NCI-H345 treated with DMSO at 0.1 percent for 48 hours (cell line): ENCODE measurements at regions not wholly inside any gene's neighbourhood (a gene's known extent, or its start where the extent isn't known, plus 50 kb on each side); places are given as distances from the start of the nearest gene placed in this dataset.

Source experiments
- DNase-seq: peaks from one replicate; lab custom pipeline; 2025; ENCODE audit not compliant: unreplicated experiment; lab: John Stamatoyannopoulos, UW

DNA sequence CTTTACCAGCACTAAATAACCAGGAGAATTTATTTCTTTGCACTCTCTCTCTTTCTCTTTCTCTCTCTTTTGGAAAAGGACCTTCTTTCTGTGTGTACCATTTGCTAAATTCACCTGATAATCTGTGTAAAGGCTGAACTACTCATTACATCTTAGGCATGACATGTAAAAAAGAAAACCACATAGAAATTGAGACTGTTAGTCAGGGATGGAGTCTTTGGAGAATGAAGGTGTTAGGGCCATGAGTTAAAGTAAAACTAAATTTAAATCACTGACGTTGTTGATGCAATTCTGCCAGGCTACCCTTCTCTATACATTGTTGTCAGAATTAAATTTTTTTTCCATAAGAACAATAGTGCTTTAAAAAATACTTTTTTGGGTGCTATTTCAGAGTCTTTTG, 263.3 kb downstream of the PTEN start:
- no peak for DNase-seq

DNA sequence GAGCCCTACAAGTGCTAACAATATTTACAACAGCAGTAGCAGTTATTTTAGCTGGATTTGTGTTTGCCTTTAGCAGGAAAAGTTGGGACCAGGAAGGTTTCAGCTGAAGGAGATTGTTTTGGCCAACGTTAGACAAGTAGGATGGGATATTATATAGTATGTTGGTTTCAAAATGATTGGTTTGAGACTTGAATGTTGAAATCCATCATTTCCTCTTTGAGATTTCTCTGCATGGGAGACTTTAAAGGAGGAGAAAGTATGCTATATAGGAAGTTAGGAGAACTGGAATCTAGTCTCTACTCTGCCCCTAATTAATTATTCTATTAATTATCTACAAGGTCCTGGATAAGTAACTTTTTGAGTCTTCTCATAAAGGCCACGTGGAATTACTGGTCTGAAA, 263.8 kb downstream of the PTEN start:
- DNase-seq = no peak

DNA sequence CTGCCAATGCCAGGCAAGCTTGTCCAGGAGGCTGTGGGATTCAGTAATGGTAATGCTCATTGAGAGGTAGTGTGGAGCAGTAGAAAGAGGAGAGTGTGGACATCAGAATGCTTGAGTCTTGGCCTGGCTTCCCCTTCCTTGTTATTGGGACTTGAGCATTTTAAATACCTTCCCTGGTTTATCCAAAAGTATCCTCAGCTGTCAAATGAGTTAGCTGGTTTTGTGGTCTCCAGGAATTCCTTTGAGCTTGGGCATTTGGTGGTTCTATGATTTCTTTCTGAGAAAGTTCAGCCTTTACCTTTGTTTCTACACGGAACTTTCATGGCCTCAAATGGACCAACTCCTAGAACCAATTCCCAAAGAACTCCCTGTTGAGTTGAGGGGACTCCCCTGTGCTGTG, 264.3 kb downstream of the PTEN start:
- no peak for DNase-seq

DNA sequence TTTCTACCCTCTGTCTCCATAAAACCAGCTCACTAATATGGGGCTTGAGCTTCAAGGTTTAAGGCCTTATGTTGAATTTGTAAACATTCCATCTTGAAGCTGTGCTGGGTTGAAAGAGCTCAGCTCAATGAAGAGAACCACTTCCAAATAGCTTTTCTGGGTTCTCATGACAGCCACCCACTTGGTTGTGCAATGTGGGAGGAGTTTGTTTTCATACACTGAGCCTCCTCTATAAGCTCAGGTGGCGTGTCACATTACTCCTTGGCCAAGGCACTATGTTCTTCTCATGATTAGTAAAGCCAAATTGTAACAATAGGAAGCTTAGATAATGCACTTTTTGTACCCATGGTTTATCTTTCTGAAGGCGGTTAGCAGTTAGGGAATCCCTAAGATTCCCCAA, 265.6 kb downstream of the PTEN start:
- DNase-seq = no peak

DNA sequence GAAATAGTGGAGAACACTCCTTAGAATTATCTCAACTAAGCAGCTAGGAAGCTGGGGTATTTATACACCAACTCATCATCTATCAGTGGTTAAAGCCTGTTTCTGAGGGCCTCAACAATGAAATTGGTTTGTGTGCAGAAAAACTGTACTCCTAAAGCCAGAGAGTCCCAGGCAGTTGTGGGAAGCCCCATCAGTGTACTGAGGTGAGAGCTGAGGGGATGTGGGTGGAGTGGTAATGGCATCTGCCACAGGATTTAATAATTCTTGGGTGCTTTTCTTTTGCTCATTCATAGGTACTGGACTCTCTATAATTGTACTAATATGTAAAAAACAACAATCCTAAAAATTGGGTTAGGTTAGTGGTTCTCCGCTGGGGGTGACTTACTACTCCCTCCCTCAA, 267.5 kb downstream of the PTEN start:
- DNase-seq = no peak

DNA sequence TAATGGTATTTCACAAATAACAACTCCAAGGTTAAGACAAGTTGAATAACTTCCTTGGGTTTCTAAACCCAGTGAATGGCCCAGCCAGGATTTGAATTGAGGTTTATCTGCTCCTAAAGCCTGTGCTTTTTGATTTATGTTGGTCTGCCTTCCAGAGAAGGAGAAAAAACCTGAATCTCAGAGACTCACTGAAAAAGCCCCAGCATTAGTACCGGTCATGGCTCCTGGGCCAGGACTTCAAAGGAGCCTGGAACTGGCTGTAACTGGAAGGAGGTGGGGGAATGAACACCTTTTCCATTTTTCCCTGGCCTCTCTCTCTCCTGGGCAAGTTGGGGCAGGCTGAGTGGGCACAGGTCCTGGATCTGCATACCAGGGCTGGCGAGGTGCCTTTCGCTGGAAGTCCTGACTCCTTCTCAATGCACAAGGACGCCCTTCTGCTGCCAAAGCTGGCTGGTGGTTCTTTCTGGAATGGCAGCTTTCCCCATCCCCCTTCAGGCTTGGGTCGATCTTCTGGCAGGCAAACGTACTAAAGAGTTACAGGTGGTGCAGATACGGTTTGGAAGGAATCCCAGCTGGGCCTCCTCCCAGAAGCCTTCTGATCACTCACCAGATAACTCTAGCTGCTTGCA, 268.2 kb downstream of the PTEN start:
- no peak for DNase-seq

DNA sequence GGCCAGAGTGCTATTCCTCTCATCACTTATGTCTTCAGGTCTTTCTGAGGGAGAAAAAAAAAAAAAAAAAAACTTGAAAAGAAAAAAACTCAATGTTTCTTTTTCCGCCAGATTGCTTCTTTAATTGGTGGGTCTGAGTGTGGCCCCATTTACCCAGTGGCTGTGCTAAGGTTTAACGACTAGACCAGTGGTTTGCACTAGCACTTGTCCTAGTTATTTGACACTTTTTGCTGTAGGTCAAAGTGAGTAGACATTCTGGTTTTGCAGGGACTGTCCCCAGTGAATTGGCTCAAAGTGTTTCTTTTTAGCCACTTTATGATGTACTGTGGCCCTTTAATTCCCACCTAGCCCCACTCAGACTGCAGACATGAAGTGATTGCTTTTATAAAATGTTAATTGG, 273.3 kb downstream of the PTEN start:
- no peak for DNase-seq

DNA sequence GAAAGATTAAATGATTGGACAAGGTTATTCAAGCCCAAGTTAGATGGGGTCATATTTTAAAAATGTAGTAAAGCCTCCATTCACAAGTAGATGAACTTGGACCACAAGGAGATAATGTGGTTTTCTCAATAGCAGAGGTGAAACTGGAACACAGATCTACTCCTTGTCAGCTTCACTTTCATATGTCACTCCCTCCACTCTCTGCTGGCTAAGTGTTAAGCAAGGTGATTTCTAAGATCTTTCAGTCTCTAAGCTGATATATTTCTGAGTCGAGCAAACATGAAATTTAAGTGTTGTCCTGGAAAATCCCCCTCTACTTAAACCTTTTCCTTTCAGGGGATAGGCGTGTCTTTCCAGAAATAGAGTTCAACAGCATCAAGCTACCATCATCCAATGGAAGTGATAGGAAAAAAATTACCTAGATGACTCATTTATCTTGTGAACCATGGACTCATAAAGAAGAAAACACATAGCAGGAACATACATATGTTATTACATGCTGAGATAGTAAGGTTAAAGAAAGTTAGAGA, 275.0 kb downstream of the PTEN start:
- DNase-seq = no peak

DNA sequence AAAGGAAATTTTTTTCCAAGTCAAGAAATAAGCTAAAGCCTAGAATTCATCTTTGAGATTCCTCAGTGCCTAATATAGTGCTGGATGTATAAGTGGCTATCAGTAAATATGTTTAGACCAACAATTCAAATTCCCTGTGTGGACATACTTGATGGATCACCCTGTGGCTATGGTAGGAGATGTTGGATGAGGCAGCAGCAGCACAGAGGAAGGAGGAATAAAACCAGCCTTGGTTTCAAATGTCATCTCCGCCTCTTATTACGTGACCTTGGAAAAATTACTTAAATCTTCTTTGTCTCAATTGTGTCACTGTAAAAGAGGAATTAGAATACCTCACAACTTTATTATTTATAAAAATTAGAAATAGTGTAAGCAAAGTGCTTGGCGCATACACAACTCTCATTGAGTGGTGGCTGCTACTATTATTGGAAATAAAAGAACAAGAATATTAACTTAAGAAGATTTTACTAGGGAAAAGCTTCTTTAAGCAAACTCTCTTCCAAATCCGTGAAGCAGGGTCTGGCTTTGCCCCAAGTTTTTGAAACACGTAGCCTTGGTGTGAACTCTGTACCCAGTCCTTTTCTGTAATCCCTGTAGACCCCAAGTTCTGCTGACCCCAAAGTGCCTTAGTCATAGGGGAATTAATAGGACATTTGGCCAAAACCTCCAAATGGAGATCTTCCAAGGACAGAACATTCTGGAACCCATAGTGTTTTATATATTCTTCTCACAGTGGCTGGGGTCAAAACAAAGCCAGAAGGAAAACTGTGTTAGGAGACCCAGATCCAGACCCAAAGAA, 283.8 kb downstream of the PTEN start:
- no peak for DNase-seq

DNA sequence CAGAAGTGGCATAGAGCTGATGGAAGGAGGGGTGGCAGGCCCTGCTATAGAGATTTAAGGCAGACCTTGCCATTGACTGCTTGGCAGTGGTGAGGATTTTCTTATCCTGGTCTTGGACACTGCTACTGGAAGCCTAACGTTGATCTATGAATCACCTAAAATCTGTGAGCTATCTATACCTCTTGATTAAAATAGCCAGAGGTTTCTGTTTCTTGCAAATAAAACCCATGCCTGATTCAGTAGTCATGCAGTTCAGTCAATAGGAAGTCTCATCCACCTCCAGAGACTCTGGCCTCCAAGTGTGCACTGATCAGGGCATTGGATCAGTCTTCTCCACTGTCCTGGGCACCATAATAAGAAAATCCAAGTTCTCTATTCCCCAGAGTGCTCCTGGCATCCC, 286.5 kb downstream of the PTEN start:
- DNase-seq = no peak

DNA sequence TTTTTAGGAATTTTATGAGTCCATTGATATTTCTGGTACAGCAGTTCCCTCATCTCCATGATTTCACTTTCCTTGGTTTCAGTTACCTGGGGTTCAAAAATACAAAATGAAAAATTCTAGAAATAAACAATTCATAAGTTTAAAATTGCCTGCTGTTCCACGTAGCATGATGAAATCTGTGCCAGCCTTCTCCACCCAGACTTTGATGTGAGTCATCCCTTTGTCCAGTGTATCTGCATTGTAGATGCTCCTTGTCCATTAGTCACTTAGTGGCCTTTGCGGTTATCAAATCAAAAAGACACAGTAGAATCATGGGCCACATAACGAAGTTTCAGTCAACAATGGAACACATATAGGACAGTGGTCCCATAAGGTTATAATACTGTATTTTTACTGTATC, 286.9 kb downstream of the PTEN start:
- no peak for DNase-seq

DNA sequence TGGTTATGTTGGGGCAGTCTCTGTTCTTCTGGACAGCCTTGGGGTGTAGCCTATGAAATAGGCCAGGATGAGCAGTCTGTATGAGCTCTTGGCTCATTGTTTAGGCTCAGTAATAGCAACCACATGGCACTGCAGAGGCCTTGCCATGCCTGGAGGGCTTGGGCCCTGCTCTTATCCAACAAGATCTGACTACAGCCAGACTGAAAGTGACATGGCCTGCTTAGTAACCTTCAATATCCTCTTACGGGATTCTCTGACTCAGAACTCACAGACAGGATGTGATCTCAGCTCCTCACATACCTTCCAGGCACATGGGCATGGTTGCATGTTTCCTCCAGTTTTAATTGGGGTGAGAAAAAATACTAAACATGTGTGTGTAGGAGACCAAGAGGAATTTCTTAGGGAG, 289.3 kb downstream of the PTEN start:
- DNase-seq = no peak

DNA sequence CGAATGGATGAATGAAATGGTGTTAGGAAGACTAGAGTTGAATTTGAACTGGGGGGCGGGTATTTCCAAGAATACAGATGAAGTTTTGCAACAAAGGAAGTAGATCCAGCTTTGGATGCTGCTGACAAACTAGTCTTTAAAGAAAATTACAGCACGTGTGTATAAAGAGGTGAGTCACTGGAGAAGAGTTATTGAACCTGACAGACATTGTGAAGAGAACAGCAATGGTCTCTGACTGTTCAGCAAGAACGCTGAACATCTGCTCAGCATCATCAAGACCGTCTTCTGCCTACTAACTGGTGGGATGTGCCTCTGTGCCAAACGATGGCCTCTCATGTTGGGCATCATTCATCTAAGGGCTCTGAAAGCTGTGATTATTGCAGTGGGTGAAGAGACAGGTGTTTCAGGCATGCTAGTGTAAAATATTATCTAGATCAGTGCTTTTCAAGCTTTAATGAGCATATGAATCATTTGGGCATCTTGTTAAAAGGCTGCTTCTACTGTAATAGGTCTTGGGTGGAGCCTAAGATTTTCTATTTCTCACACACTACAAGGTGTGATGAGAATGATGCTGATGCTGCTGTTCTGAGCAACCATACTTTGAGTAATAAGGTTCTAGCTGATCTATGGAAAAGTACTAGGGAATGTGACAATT, 291.3 kb downstream of the PTEN start:
- no peak for DNase-seq

DNA sequence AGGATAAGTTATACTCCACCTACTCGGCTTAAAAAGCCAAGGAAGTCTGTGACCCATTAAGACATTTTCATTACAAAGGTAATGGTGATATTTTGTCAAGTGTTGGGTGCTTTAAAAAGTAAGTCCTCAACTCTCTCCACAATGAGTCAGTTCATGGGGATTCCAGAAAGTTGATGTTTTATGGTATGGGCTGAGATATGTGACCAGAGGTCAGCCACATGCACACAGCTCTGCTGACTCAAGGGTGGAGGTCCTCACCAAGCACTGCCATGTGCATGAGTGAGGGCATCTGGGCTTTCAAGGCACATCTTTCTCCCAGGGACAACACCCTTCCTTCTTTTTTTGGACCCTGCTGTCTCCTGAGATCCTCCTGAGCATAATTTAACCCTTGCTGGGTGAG, 292.9 kb downstream of the PTEN start:
- DNase-seq = no peak

DNA sequence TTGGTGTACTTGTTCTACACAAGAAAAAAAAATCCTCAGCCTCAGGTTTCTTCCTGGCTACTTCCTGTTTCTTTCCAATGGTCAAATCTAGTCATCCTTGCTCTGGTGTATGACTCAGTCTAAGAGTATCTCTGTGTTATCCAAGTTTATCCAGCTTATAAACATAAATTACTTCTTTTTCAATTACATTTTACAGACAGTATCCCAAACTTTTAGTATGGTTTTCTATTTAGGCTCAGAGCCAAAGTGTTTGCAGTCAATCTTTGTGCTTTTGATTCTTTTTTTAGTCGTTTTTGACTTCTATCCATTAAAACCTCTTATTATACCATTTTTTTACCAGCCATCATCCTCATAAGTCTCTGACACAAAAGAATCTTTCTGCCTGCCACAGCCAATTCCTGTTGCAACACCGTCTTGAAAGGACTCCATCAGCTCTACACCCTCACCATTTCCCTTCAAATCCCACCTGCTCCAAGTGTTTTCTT, 294.6 kb downstream of the PTEN start:
- DNase-seq = no peak

DNA sequence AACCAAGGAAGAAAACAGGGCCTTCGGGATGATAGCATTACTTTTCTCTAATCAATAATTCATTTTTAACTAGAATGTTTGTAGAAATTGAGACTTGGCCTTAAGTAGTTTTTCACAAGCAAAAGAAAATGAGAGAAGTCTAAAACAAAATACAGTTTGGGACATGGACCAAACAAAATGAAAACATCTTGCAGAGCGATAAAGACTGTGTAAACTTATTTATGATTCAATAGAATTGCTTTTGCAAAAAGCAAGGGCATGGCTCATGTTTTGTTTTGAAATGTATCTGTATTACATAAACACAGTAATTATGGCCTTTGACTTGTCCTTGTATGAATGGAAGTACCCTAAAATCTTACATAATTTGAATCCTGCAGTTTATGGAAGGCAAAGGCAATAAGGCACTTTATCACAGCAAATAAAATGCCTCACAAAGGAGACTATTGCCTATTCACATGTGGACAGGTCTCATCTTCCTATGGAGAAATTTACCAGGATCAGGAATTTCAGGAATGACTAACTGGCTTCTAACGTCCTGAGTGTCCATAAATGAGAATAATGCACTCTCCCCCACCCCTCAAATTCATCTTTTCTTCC, 295.2 kb downstream of the PTEN start:
- DNase-seq = no peak

DNA sequence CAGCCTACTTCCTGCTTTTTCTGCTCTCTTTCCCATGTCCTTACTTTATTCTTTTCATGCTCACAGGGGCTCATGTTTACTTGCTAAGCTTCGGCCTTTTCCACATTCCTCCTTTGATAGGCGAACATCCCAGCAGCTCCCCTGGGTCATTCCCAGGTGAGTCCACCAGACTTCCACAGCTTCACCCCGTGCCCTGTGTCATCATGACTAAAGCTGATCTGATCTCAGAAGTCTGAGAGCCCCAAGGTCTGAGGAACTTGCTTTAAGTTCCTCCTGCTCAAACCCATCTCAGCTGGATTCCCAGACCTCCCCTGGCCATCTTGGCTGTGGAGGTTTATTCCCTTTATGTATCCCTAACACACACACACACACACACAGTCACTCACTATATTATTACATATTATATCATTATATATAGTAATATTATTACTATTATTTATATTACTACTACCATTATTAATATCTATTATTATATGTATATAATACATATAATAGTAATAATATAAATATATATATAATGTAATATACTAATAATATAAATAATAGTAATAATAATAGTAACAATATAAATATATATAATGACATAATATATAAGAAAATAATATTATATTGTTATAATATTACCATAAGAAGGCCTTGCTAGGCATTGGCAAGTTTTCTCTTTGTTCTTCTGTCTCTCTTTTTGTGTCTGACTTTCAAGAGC, 295.9 kb downstream of the PTEN start:
- DNase-seq = no peak

DNA sequence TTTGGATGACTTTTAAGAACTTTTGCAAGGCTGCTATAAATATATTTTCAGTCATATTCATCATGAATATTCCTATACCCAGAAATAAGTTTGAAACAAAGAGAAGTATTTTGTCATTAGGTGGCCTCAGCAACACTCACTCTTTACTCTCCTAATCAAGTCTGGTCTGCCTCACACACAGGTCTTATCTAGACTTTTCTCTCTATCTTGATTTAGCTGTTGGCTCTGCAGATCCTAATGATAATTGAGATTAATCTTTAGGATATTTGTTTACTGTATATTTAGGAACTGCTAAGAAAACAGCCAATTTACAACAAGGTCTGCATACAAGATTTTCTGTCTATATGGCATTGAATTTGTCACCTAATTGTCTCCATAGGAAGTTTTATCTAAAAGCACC, 297.6 kb downstream of the PTEN start:
- no peak for DNase-seq

DNA sequence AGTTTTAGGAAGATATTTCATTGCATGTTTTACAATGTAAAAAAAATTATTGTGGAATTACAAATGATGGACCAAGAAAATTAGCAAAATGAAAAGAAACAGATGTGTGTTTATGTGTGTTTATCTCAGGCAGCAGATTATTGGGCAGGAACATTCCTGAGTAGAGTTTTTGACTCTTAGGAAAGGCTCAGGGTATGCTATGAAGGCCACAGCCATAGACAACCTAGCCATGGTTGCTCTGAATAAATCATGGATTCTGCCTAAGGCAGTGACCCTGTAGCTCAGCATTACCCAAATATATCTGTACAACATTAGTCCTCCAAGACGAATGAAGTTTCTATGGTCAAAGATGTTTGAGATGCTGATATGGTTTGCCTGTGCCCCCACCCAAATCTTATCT, 298.3 kb downstream of the PTEN start:
- DNase-seq = no peak

DNA sequence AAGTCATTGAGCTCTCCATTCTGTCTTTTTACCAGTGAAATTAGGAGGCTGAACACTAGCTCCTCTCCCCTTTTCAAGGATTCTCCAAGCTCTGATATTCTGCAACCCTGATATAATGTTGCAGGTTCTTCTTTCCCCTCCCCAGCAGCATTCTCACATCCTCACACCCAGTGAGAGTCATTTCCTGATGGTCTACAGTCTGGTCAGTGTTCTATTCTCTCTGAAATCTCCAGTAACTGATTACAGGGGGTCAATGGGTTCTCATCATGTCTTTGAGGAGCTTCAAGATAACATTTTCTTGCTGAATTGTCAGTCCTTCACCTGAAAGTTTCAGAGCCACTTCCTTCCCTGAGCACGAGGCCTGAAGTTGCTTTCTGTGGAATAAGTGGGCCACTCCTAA, 299.4 kb downstream of the PTEN start:
- DNase-seq = no peak

DNA sequence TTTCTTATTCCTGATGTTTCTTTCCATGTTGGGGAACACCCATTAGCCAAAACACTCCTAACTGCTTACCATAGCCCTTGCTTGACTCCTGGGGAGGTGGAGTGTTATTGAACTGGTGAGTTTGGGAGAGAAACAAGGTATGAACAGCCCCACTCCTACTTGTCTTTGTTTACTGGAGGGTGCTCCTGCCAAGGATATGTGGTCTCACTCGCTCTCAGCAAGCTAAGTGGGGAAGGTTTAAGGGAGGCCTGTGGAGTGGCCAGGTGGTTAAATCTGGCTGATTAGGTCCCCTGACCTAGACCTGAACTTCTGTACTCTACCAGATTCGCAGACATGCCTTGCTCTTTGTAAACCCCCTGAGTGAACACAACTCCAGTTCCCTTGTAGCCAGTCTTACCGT, 300.1 kb downstream of the PTEN start:
- DNase-seq = no peak
